RWPE1 (cell line): ENCODE measurements at regions not wholly inside any gene's neighbourhood (a gene's known extent, or its start where the extent isn't known, plus 50 kb on each side); places are given as distances from the start of the nearest gene placed in this dataset.

ENCODE experiments used
- CTCF ChIA-PET: fragments of 350-600 bp; sonication (Branson Sonifier 250); formaldehyde crosslinking; extraction: SDS; loops from one replicate; lab custom pipeline; 2021; lab: Yijun Ruan, JAX
- POLR2A ChIA-PET: fragments of 400-600 bp; formaldehyde crosslinking; extraction: SDS; loops from one replicate; lab custom pipeline; 2020; ENCODE audit warnings: antibody characterized with exemption; ENCODE audit not compliant: low non-redundant PET; lab: Yijun Ruan, JAX
- DNase-seq: peaks from one replicate; pipeline ENCODE4 v3.0.0; 2012; ENCODE audit warnings: low spot score
- H3K27ac ChIP-seq: fragments of 450-650 bp; 2 replicates; pipeline ENCODE4 v1.5.1; 2017
- TF ChIP-seq, protein P1 (sequence below): fragments of 450-650 bp; conservative IDR thresholded peaks from 2 replicates; pipeline ENCODE4 v1.5.1; 2017; ENCODE audit warnings: low read depth, mild to moderate bottlenecking

- ChIA-PET CTCF (no interaction called here), POLR2A (interaction anchor here (0.5 to 0.6 kb wide), 2 partner anchors 231 to 1694 kb away, joined by 4 read pairs; no protein-coding TSS in a partner anchor)
- DNase-seq, result no peak
Measured at GRCh38 chr4:54941994-54942552, 183.3 kb downstream of the KDR start.

DNA sequence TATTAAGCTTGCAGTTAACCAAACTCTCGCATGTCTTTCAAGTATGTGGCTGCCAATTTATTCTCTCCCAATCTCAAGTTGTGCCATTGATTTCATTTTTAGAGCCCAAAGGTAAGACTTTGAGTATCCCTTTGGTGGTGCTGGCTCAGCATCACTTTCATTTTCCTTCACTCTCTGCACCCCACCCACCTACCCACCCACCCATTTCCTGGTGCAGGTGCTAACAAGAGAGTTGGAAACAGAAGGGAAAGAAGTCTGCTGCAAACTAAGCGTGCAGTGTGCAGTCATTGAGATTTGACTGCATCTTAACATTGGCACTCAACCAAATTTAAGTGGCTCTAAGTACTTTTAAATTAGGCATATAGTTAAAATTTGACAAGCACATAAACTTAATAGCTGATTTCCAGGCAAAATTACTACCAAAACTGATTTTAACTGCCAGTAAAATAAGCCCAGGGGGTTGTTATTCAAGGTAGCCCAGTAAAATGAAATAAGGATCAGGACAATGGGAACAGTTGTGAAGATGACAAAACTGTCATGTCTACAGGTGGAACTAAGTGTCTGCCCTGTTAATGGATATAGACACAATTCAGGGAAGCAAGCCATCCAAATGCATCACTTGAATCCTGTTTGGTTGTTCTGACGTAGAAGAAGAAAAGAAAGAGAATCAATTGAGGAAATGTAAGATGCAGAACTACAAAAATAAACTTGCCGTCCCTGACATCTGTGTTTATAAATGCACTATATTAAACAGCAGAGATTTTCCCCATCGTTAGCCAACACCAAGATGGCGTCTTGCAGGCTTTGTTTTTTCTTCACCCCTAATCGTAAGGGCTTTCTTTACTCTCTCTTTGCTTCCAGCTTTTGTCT lies 184.2 kb downstream of the KDR start:
- TF ChIP-seq, protein P1, sequence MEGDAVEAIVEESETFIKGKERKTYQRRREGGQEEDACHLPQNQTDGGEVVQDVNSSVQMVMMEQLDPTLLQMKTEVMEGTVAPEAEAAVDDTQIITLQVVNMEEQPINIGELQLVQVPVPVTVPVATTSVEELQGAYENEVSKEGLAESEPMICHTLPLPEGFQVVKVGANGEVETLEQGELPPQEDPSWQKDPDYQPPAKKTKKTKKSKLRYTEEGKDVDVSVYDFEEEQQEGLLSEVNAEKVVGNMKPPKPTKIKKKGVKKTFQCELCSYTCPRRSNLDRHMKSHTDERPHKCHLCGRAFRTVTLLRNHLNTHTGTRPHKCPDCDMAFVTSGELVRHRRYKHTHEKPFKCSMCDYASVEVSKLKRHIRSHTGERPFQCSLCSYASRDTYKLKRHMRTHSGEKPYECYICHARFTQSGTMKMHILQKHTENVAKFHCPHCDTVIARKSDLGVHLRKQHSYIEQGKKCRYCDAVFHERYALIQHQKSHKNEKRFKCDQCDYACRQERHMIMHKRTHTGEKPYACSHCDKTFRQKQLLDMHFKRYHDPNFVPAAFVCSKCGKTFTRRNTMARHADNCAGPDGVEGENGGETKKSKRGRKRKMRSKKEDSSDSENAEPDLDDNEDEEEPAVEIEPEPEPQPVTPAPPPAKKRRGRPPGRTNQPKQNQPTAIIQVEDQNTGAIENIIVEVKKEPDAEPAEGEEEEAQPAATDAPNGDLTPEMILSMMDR, result no peak
- no peak for DNase-seq
- ChIA-PET CTCF (no interaction called here), POLR2A (no interaction called here)
- no peak overlapping the region for H3K27ac ChIP-seq

More at GRCh38 chr4:54941994-54942552, 183.3 kb downstream of the KDR start:
- no peak overlapping the region for H3K27ac ChIP-seq
- TF ChIP-seq, protein P1, result no peak

- POLR2A ChIA-PET, result no interaction called here
Measured at GRCh38 chr4:54937501-54937900, 187.9 kb downstream of the KDR start.

DNA sequence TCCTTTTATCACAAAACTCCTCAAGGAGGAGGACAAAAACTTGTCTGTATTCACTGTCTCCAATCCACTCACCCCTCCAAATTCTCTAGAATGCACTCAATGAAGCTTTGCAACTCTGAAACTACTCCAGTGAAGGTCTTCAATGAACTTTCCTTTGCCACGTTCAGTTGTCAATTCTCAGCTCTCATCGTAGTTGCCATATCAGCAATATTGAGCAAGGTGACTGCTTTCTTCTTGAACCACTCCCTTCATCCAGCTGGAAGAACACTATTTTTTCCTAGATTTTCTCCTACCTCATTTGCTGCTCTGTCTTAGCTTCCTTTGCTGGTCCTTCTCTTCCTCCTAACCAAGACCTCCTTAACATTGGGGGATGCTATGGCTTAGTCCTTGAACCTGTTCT lies 191.8 kb downstream of the KDR start:
- no peak overlapping the region for H3K27ac ChIP-seq
- POLR2A ChIA-PET, result no interaction called here
- CTCF ChIA-PET, result no interaction called here
- TF ChIP-seq, protein P1, result no peak
- no peak for DNase-seq

More at GRCh38 chr4:54937501-54937900, 187.9 kb downstream of the KDR start:
- H3K27ac ChIP-seq, result no peak overlapping the region
- TF ChIP-seq, protein P1, result no peak
- no peak for DNase-seq
- CTCF ChIA-PET, result no interaction called here

DNA sequence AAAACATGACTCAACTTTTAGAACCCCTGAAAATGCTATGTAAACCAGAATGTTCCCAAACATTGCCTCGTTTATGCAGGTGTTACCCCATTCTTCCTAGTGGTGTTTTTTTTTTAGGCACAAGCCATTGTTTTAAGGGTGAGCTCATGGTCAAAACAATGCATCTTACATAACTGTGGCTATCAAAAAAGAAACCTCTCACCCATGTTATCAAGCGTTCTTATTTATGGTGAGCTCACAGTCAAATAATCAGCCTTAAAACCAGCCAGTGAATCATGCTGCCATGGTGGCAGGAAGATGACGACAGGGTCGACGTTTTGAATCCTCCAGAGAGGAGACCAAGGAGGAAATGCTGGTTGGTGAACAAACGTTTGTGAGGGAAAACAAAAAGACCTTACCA lies 195.2 kb downstream of the KDR start:
- CTCF ChIA-PET, result interaction anchor here (0.7 kb wide), 1 partner anchor 19 kb away, joined by 7 read pairs; no protein-coding TSS in a partner anchor
- POLR2A ChIA-PET, result no interaction called here
- TF ChIP-seq, protein P1, result no peak
- no peak for DNase-seq
- no peak overlapping the region for H3K27ac ChIP-seq

DNA sequence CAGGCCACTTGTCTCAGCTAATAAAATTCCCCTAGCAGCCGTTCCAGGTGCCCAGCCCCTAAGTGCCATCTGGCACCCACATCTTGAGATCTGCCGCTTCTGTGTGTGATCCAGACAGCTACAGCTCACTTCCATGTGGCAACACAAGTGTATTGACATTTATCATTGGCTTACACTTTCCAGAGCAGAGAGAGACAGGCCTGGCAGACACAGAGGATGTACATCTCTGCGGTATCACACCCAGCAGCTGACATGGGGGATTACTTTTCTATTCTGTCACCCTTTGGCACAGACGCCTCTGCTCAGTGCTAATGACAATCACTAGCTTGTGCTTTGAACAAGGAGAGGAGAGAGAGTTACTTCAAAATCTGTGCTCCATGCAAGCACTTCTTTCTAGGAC lies 195.9 kb downstream of the KDR start:
- CTCF ChIA-PET, result no interaction called here
- H3K27ac ChIP-seq, result no peak overlapping the region
- TF ChIP-seq, protein P1, result no peak
- POLR2A ChIA-PET, result no interaction called here
- DNase-seq, result no peak
